ENCODE measurements at regions not wholly inside any gene's neighbourhood (a gene's known extent, or its start where the extent isn't known, plus 50 kb on each side); places are given as distances from the start of the nearest gene placed in this dataset.

GRCh38 chr10:94268652-94269051 lies 94.1 kb downstream of the NOC3L start:
- H3K27me3 ChIP-seq: no peaks in the 10 kb centered on the region
- no peak for ATAC-seq
- peaks cover 0 to 12% of the 10 kb centered on the region in 2 donors for H3K36me3 ChIP-seq
- TF ChIP-seq POLR2AphosphoS5 (IDR thresholded peaks at IDR 0.05): no peak
- TF ChIP-seq EP300 (IDR thresholded peaks at IDR 0.05): no peak
- no peak for TF ChIP-seq POLR2A (IDR thresholded peaks at IDR 0.05)
- TF ChIP-seq, protein P1, sequence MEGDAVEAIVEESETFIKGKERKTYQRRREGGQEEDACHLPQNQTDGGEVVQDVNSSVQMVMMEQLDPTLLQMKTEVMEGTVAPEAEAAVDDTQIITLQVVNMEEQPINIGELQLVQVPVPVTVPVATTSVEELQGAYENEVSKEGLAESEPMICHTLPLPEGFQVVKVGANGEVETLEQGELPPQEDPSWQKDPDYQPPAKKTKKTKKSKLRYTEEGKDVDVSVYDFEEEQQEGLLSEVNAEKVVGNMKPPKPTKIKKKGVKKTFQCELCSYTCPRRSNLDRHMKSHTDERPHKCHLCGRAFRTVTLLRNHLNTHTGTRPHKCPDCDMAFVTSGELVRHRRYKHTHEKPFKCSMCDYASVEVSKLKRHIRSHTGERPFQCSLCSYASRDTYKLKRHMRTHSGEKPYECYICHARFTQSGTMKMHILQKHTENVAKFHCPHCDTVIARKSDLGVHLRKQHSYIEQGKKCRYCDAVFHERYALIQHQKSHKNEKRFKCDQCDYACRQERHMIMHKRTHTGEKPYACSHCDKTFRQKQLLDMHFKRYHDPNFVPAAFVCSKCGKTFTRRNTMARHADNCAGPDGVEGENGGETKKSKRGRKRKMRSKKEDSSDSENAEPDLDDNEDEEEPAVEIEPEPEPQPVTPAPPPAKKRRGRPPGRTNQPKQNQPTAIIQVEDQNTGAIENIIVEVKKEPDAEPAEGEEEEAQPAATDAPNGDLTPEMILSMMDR (IDR thresholded peaks at IDR 0.05): no peak
- H3K4me1 ChIP-seq: peaks cover 0 to 7% (median 0%) of the 10 kb centered on the region in 3 donors
- no peak overlapping the region for H3K4me3 ChIP-seq
- no peak overlapping the region for H3K27ac ChIP-seq
- 78 to 90% methylated on average over 3 to 6 of the region's 6 CpGs for WGBS, 2 donors (ENCODE audit: low coverage in 1 of 2)
- no peaks in the 10 kb centered on the region for H3K9me3 ChIP-seq

DNA sequence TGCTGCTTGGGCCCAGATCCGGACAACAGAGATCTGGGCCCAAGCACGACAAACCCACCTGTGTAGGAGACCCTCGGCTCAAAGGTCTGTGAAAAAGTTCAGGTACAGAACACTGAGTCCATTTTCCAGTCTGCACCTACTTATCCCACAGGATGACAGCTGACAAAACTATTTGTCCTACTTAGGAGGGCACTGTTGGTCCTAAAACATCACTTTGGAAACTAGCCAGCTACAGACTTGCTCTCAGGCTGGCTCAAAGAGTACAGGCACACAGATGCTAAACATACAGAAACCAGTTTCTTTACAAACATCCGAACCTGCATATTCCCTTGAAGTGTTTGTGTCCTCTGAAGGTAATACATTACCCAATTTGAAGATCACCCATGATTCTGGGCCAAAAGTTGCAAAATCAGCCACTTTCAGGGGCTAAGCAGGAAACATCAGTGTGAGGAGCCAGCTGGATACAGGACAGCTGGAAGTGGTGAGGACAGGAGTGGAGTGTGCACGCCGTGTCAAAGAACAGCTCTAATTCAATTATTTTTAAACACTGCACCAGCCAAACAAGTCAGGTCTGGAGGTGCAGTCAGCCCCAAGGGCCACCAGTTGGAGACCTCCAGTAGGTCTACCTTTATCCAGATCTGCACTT lies 88.5 kb downstream of the NOC3L start:
- peak overlapping the region; percentile 39 to 69 (median 62) for H3K27ac ChIP-seq
- no peaks in the 10 kb centered on the region for H3K9me3 ChIP-seq
- peak; percentile 60 for TF ChIP-seq POLR2AphosphoS5 (IDR thresholded peaks at IDR 0.05)
- no peak for TF ChIP-seq POLR2A (IDR thresholded peaks at IDR 0.05)
- no peaks in the 10 kb centered on the region for H3K27me3 ChIP-seq
- peaks cover 0 to 20% of the 10 kb centered on the region in 2 donors for H3K36me3 ChIP-seq
- H3K4me1 ChIP-seq: peaks cover 15 to 33% (median 20%) of the 10 kb centered on the region in 3 donors
- WGBS, 2 donors (ENCODE audit: low coverage in 1 of 2): 17 to 20% methylated on average over 1 to 3 of the region's 6 CpGs
- no peak overlapping the region for H3K4me3 ChIP-seq
- ATAC-seq: peak; percentile 93

- ATAC-seq: no peak
- 40 to 69% methylated on average over 1 to 3 of the region's 3 CpGs for WGBS, 2 donors (ENCODE audit: low coverage in 1 of 2)
- Histone ChIP-seq H3K9me3 (no peaks in the 10 kb centered on the region), H3K27ac (peak overlapping the region in 1 of 4 donors; percentile 14), H3K36me3 (peaks cover 0 to 20% of the 10 kb centered on the region in 2 donors), H3K4me1 (peaks cover 21 to 45% (median 23%) of the 10 kb centered on the region in 3 donors), H3K4me3 (no peak overlapping the region), H3K27me3 (no peaks in the 10 kb centered on the region)
- TF ChIP-seq POLR2A (IDR thresholded peaks at IDR 0.05): no peak
Measured at GRCh38 chr10:94276140-94276539, 86.6 kb downstream of the NOC3L start.

- WGBS, 2 donors (ENCODE audit: low coverage in 1 of 2): 87 to 89% methylated on average over 3 to 4 of the region's 6 CpGs
- TF ChIP-seq EP300 (IDR thresholded peaks at IDR 0.05) (no peak), POLR2A (IDR thresholded peaks at IDR 0.05) (no peak), POLR2AphosphoS5 (IDR thresholded peaks at IDR 0.05) (no peak)
- TF ChIP-seq, protein P1 (IDR thresholded peaks at IDR 0.05): no peak
- Histone ChIP-seq H3K9me3 (no peaks in the 10 kb centered on the region), H3K4me1 (peaks cover 21 to 45% (median 23%) of the 10 kb centered on the region in 3 donors), H3K27ac (no peak overlapping the region), H3K27me3 (no peaks in the 10 kb centered on the region), H3K4me3 (no peak overlapping the region), H3K36me3 (peaks cover 0 to 11% of the 10 kb centered on the region in 2 donors)
- no peak for ATAC-seq
Measured at GRCh38 chr10:94277450-94277849, 85.3 kb downstream of the NOC3L start.

GRCh38 chr10:94279835-94280709 lies 82.7 kb downstream of the NOC3L start:
- WGBS, 2 donors (ENCODE audit: low coverage in 1 of 2): 29 to 54% methylated on average over 9 to 12 of the region's 14 CpGs
- peaks cover 8 to 28% (median 11%) of the 10 kb centered on the region in 3 donors for H3K4me1 ChIP-seq

More at GRCh38 chr10:94279835-94280709, 82.7 kb downstream of the NOC3L start:
- ATAC-seq: peak; percentile 80
- no peak overlapping the region for H3K4me3 ChIP-seq
- TF ChIP-seq EP300 (IDR thresholded peaks at IDR 0.05): no peak
- TF ChIP-seq, protein P1 (IDR thresholded peaks at IDR 0.05): peak; percentile 76 to 82 (median 79)
- TF ChIP-seq POLR2A (IDR thresholded peaks at IDR 0.05): no peak
- H3K27me3 ChIP-seq: no peaks in the 10 kb centered on the region
- no peaks in the 10 kb centered on the region for H3K9me3 ChIP-seq
- H3K27ac ChIP-seq: peak overlapping the region in 3 of 4 donors; percentile 32 to 63 (median 54)
- H3K36me3 ChIP-seq: peaks cover 0 to 21% of the 10 kb centered on the region in 2 donors

Measured in gastroesophageal sphincter (tissue), 4 donors.